ENCODE measurements at regions not wholly inside any gene's neighbourhood (a gene's known extent, or its start where the extent isn't known, plus 50 kb on each side); places are given as distances from the start of the nearest gene placed in this dataset.
A peak's percentile ranks its signal among the peaks of the same experiment; 100 is the strongest.
"Not testable (repeated sequence)": the region's sequence is repeated elsewhere in the genome, so short reads cannot be mapped to it uniquely, and the experiment has no call there.

- no peak for DNase-seq (ENCODE audit: low read depth in 1 of 2, low spot score in 1 of 2)
- Histone ChIP-seq H3K36me3 (no peaks in the 10 kb centered on the region), H3K27ac (no peak overlapping the region), H3K4me3 (no peak overlapping the region), H3K4me1 (ENCODE audit: low read depth) (no peaks in the 10 kb centered on the region), H3K27me3 (no peaks in the 10 kb centered on the region), H3K9me3 (ENCODE audit: low read depth) (peaks cover 4% of the 10 kb centered on the region)
- TF ChIP-seq CTCF (IDR thresholded peaks at IDR 0.05; ENCODE audit: low read depth, low read length): peak; percentile 3
These were observed 473.1 kb downstream of the TMEM121 start for GRCh38 chr14:105999361-106000028.

- H3K36me3 ChIP-seq; H3K4me1 ChIP-seq (ENCODE audit: low read depth); H3K9me3 ChIP-seq (ENCODE audit: low read depth); H3K4me3 ChIP-seq; H3K27me3 ChIP-seq; DNase-seq (ENCODE audit: low read depth in 1 of 2, low spot score in 1 of 2); H3K27ac ChIP-seq: not testable (repeated sequence)
These were observed 473.7 kb downstream of the TMEM121 start for GRCh38 chr14:106000029-106000511.

- H3K4me1 ChIP-seq (ENCODE audit: low read depth); H3K9me3 ChIP-seq (ENCODE audit: low read depth); H3K27ac ChIP-seq: not testable (repeated sequence)
These were observed 474.9 kb downstream of the TMEM121 start for GRCh38 chr14:106001277-106001676.

GRCh38 chr14:106003351-106003750 lies 477.0 kb downstream of the TMEM121 start:
- H3K4me1 ChIP-seq (ENCODE audit: low read depth): no peaks in the 10 kb centered on the region
- DNase-seq (ENCODE audit: low read depth in 1 of 2, low spot score in 1 of 2): no peak
- H3K27ac ChIP-seq: no peak overlapping the region
- H3K27me3 ChIP-seq: no peaks in the 10 kb centered on the region
- TF ChIP-seq CTCF (IDR thresholded peaks at IDR 0.05; ENCODE audit: low read depth, low read length): no peak
- H3K9me3 ChIP-seq (ENCODE audit: low read depth): no peaks in the 10 kb centered on the region
- H3K36me3 ChIP-seq: no peaks in the 10 kb centered on the region
- H3K4me3 ChIP-seq: no peak overlapping the region

More at GRCh38 chr14:106001277-106001676, 474.9 kb downstream of the TMEM121 start:
- DNase-seq (ENCODE audit: low read depth in 1 of 2, low spot score in 1 of 2); H3K36me3 ChIP-seq; H3K27me3 ChIP-seq; H3K4me3 ChIP-seq: not testable (repeated sequence)

GRCh38 chr14:106004937-106005795 lies 478.8 kb downstream of the TMEM121 start:
- H3K4me3 ChIP-seq; H3K27me3 ChIP-seq; H3K9me3 ChIP-seq (ENCODE audit: low read depth); H3K4me1 ChIP-seq (ENCODE audit: low read depth); H3K36me3 ChIP-seq; DNase-seq (ENCODE audit: low read depth in 1 of 2, low spot score in 1 of 2); H3K27ac ChIP-seq: not testable (repeated sequence)

- H3K9me3 ChIP-seq (ENCODE audit: low read depth); H3K27me3 ChIP-seq; H3K27ac ChIP-seq; H3K4me1 ChIP-seq (ENCODE audit: low read depth); DNase-seq (ENCODE audit: low read depth in 1 of 2, low spot score in 1 of 2); H3K4me3 ChIP-seq; H3K36me3 ChIP-seq: not testable (repeated sequence)
These were observed 479.7 kb downstream of the TMEM121 start for GRCh38 chr14:106006043-106006442.

GRCh38 chr14:106006716-106007115 lies 480.3 kb downstream of the TMEM121 start:
- DNase-seq (ENCODE audit: low read depth in 1 of 2, low spot score in 1 of 2); H3K27me3 ChIP-seq; H3K9me3 ChIP-seq (ENCODE audit: low read depth); H3K4me1 ChIP-seq (ENCODE audit: low read depth); H3K36me3 ChIP-seq; H3K27ac ChIP-seq; H3K4me3 ChIP-seq: not testable (repeated sequence)

- Histone ChIP-seq H3K9me3 (ENCODE audit: low read depth) (no peaks in the 10 kb centered on the region), H3K27ac (no peak overlapping the region), H3K27me3 (no peaks in the 10 kb centered on the region), H3K4me3 (no peak overlapping the region), H3K4me1 (ENCODE audit: low read depth) (no peaks in the 10 kb centered on the region), H3K36me3 (no peaks in the 10 kb centered on the region)
- TF ChIP-seq CTCF (IDR thresholded peaks at IDR 0.05; ENCODE audit: low read depth, low read length): no peak
- DNase-seq (ENCODE audit: low read depth in 1 of 2, low spot score in 1 of 2): no peak
These were observed 484.4 kb downstream of the TMEM121 start for GRCh38 chr14:106010783-106011182.

- not testable (repeated sequence) for H3K9me3 ChIP-seq (ENCODE audit: low read depth); DNase-seq (ENCODE audit: low read depth in 1 of 2, low spot score in 1 of 2); H3K4me1 ChIP-seq (ENCODE audit: low read depth); H3K4me3 ChIP-seq; H3K27me3 ChIP-seq; H3K36me3 ChIP-seq; H3K27ac ChIP-seq
These were observed 485.4 kb downstream of the TMEM121 start for GRCh38 chr14:106011631-106012360.

GRCh38 chr14:106012361-106012725 lies 486.0 kb downstream of the TMEM121 start:
- H3K27me3 ChIP-seq; H3K36me3 ChIP-seq; DNase-seq (ENCODE audit: low read depth in 1 of 2, low spot score in 1 of 2); H3K4me1 ChIP-seq (ENCODE audit: low read depth); H3K4me3 ChIP-seq; H3K9me3 ChIP-seq (ENCODE audit: low read depth); H3K27ac ChIP-seq: not testable (repeated sequence)
